Body of pancreas (tissue), 4 donors: ENCODE measurements at regions not wholly inside any gene's neighbourhood (a gene's known extent, or its start where the extent isn't known, plus 50 kb on each side); places are given as distances from the start of the nearest gene placed in this dataset.
A peak's percentile ranks its signal among the peaks of the same experiment; 100 is the strongest.

Experiments used
- ATAC-seq: fragments of 150-250 bp; one replicate; pipeline ENCODE4 v1.9.1; 2016
- DNase-seq, 4 donors: peaks; one replicate each; pipeline ENCODE4 v3.0.0-alpha.2; 2019
- H3K27ac ChIP-seq, 4 donors: fragments of 200-600 bp; sonication (generic); 1 replicate in 3 of 4; 2 replicates in 1 of 4; pipeline versions ENCODE4 v1.5.1 to v1.6.1; 2016 to 2019; ENCODE audit warnings: mild to moderate bottlenecking in 1 of 4, mixed read lengths in 1 of 4, moderate library complexity in 1 of 4
- H3K27me3 ChIP-seq, 2 donors: fragments of 200-600 bp; sonication (generic); one replicate each; pipeline ENCODE4 v1.6.0; 2016; ENCODE audit warnings: mild to moderate bottlenecking in 1 of 2
- H3K36me3 ChIP-seq, 2 donors: fragments of 200-600 bp; sonication (generic); replicated peaks in 1 of 2; 2 replicates each; pipeline ENCODE4 v1.5.1; 2016; ENCODE audit warnings: low read depth in 2 of 2; ENCODE audit not compliant: insufficient read depth in 1 of 2
- H3K4me1 ChIP-seq: fragments of 200-600 bp; sonication (generic); one replicate; pipeline ENCODE4 v1.6.0; 2016
- H3K4me3 ChIP-seq, 2 donors: fragments of 200-600 bp; sonication (generic); 1 replicate in 1 of 2; 2 replicates in 1 of 2; pipeline ENCODE4 v1.5.1; 2016 to 2019
- H3K9me3 ChIP-seq, 3 donors: fragments of 200-600 bp; sonication (generic); 1 replicate in 2 of 3; 2 replicates in 1 of 3; pipeline ENCODE4 v1.5.1; 2016
- CTCF ChIP-seq, 7 experiments: fragments of 450-650 bp in 4 of 7; fragments of 200-600 bp in 3 of 7; sonication (generic) in 3 of 7; IDR thresholded peaks; one replicate each; pipeline ENCODE4 v1.5.1; 2016 to 2019; ENCODE audit warnings: antibody characterized with exemption in 7 of 7
- POLR2A ChIP-seq, 3 donors: fragments of 450-650 bp; IDR thresholded peaks; one replicate each; pipeline ENCODE4 v1.6.1; 2016; ENCODE audit warnings: antibody characterized with exemption in 3 of 3, mild to moderate bottlenecking in 2 of 3
- WGBS, 2 donors: methylation state at CpG; one replicate each; pipeline ENCODE4 v1.1.5; 2017; 5-methylcytosine and 5-hydroxymethylcytosine counted together
- intact Hi-C: fragments of 100-400 bp; cut with DNase I; formaldehyde crosslinking; loops from one replicate; pipeline ENCODE4 v1.15.1; 2023

- DNase-seq: no peak
- no peak overlapping the region for H3K27ac ChIP-seq
Measured at GRCh38 chr1:229025576-229025975, 245.3 kb upstream of the RAB4A start.

GRCh38 chr1:229027158-229027557 is 243.8 kb upstream of the RAB4A start:
- no peak for TF ChIP-seq POLR2A (IDR thresholded peaks at IDR 0.05)
- TF ChIP-seq CTCF (IDR thresholded peaks at IDR 0.05): no peak
- no peak for ATAC-seq
- Histone ChIP-seq H3K27me3 (no peaks in the 10 kb centered on the region), H3K9me3 (no peaks in the 10 kb centered on the region), H3K4me1 (peaks cover 23% of the 10 kb centered on the region), H3K36me3 (no peaks in the 10 kb centered on the region), H3K4me3 (no peak overlapping the region), H3K27ac (no peak overlapping the region)
- WGBS, 2 donors: 79 to 83% methylated on average over 5 of the region's 5 CpGs
- intact Hi-C loops: no loop called here
- DNase-seq: no peak

More at GRCh38 chr1:229025576-229025975, 245.3 kb upstream of the RAB4A start:
- Histone ChIP-seq H3K9me3 (no peaks in the 10 kb centered on the region), H3K27me3 (no peaks in the 10 kb centered on the region), H3K4me1 (peaks cover 7% of the 10 kb centered on the region), H3K36me3 (no peaks in the 10 kb centered on the region), H3K4me3 (no peak overlapping the region)
- intact Hi-C loops: no loop called here
- WGBS, 2 donors: 84 to 93% methylated on average over 2 of the region's 2 CpGs
- no peak for ATAC-seq
- TF ChIP-seq CTCF (IDR thresholded peaks at IDR 0.05) (no peak), POLR2A (IDR thresholded peaks at IDR 0.05) (no peak)

- H3K4me1 ChIP-seq: peaks cover 23% of the 10 kb centered on the region
- H3K4me3 ChIP-seq: no peak overlapping the region
- no peak for ATAC-seq
- WGBS, 2 donors: 51 to 57% methylated on average over 8 of the region's 8 CpGs
- peak overlapping the region in 1 of 4 donors; percentile 37 for H3K27ac ChIP-seq
- H3K9me3 ChIP-seq: no peaks in the 10 kb centered on the region
- TF ChIP-seq POLR2A (IDR thresholded peaks at IDR 0.05): no peak
- no peak for TF ChIP-seq CTCF (IDR thresholded peaks at IDR 0.05)
- H3K36me3 ChIP-seq: no peaks in the 10 kb centered on the region
- intact Hi-C loops: no loop called here
- H3K27me3 ChIP-seq: no peaks in the 10 kb centered on the region
- DNase-seq: peak in 2 of 4 donors; percentile 25 to 60
Measured at GRCh38 chr1:229027622-229028182, 243.2 kb upstream of the RAB4A start.

- 85 to 92% methylated on average over 11 of the region's 11 CpGs for whole genome bisulfite sequencing, 2 donors
- Histone ChIP-seq H3K4me1 (peaks cover 23% of the 10 kb centered on the region), H3K4me3 (no peak overlapping the region), H3K9me3 (no peaks in the 10 kb centered on the region), H3K36me3 (no peaks in the 10 kb centered on the region), H3K27me3 (no peaks in the 10 kb centered on the region), H3K27ac (no peak overlapping the region)
- intact Hi-C loops: no loop called here
- TF ChIP-seq CTCF (IDR thresholded peaks at IDR 0.05): no peak
- TF ChIP-seq POLR2A (IDR thresholded peaks at IDR 0.05): no peak
- ATAC-seq: no peak
- no peak for DNase-seq
Measured at GRCh38 chr1:229028544-229028943, 242.4 kb upstream of the RAB4A start.
